ENCODE measurements at regions not wholly inside any gene's neighbourhood (a gene's known extent, or its start where the extent isn't known, plus 50 kb on each side); places are given as distances from the start of the nearest gene placed in this dataset.

- TF ChIP-seq ZNF274 (IDR thresholded peaks at IDR 0.05; ENCODE audit: low read depth, low read length) (no peak), YY1 (IDR thresholded peaks at IDR 0.05; ENCODE audit: insufficient read depth, insufficient read length) (no peak), SUZ12 (IDR thresholded peaks at IDR 0.05; ENCODE audit: extremely low read depth, insufficient read depth, insufficient read length) (no peak)
Measured at GRCh38 chr3:139243710-139244109, 100.1 kb upstream of the MRPS22 start.
